GM13977 (cell line): ENCODE measurements at regions not wholly inside any gene's neighbourhood (a gene's known extent, or its start where the extent isn't known, plus 50 kb on each side); places are given as distances from the start of the nearest gene placed in this dataset.

Source experiments
- DNase-seq: peaks from one replicate; pipeline ENCODE4 v3.0.0; 2012; ENCODE audit warnings: low spot score
- in situ Hi-C: fragments of 300-500 bp; cut with MboI; formaldehyde crosslinking; loops from one replicate; pipeline ENCODE4 v1.12.0; 2022; ENCODE audit warnings: low sequenced_read_pairs, low pct_unique_long_range_greater_than_20kb, mixed read lengths, inconsistent platforms; ENCODE audit not compliant: unreplicated experiment
- TF ChIP-seq, protein P1 (sequence below): IDR thresholded peaks from 2 replicates; pipeline ENCODE4 v1.5.1; 2012; ENCODE audit warnings: mild to moderate bottlenecking, control low read depth; ENCODE audit not compliant: insufficient read depth; ENCODE audit errors: extremely low read depth, missing control alignments

DNA sequence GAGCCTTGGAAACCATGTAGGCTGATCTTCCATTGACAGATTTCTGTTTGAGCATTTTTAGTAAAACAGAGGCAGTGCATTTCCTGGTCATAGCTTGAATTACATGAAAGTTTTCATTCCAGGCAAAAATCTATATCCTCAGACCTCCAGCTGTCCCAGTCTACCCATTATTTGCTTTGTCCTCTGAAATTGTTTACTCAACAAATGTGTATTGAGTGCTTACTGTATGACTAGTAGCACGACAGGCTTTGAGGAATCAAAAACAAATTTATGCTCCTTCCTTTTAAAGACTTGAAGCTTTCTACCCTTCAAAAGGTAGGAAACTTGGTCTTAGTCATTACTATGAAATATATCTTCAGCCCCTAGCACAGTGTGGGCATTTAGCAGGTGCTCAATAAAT lies 307.9 kb upstream of the IGFBP7 start:
- in situ Hi-C loops: no loop called here
- TF ChIP-seq, protein P1, sequence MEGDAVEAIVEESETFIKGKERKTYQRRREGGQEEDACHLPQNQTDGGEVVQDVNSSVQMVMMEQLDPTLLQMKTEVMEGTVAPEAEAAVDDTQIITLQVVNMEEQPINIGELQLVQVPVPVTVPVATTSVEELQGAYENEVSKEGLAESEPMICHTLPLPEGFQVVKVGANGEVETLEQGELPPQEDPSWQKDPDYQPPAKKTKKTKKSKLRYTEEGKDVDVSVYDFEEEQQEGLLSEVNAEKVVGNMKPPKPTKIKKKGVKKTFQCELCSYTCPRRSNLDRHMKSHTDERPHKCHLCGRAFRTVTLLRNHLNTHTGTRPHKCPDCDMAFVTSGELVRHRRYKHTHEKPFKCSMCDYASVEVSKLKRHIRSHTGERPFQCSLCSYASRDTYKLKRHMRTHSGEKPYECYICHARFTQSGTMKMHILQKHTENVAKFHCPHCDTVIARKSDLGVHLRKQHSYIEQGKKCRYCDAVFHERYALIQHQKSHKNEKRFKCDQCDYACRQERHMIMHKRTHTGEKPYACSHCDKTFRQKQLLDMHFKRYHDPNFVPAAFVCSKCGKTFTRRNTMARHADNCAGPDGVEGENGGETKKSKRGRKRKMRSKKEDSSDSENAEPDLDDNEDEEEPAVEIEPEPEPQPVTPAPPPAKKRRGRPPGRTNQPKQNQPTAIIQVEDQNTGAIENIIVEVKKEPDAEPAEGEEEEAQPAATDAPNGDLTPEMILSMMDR: no peak

DNA sequence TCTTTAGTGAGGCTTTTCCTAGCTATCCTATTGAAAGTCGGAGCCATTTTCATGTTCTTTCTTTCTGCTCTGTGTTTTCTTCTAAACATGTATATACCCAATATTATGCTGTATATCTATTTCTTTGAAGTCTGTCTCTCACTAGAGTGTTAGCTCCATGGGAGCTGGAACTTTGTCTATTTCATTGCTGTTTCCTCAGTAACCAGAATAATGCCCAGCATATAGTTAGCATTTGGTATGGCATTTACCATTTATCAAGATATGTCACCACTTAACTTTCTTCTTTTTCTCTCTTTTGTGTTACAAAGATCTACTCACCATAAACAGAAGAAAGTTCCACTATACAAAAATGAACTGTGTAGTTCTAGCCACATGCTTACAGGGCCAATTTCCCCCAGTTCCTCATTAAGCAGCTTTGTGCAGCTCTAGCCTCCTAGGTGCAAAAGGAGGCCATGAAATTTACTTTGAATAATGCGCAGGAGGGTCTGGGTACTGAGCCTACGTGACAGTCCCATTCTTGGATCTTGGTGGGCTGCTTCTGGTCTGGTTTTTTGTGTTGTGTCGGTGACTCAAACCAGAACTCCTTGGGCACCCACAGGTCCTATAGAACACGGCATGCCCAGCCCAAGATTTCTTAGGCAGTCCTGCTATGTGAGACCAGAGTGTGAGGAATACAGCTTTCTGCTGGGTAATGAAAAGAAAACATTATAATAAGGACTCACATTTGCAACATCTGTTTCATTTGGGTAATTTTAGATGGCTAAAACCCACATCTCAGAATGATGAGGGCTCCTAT lies 302.3 kb upstream of the IGFBP7 start:
- TF ChIP-seq, protein P1: no peak
- no peak for DNase-seq
- in situ Hi-C loops: no loop called here

More for the DNA sequence above, 307.9 kb upstream of the IGFBP7 start:
- DNase-seq: no peak

DNA sequence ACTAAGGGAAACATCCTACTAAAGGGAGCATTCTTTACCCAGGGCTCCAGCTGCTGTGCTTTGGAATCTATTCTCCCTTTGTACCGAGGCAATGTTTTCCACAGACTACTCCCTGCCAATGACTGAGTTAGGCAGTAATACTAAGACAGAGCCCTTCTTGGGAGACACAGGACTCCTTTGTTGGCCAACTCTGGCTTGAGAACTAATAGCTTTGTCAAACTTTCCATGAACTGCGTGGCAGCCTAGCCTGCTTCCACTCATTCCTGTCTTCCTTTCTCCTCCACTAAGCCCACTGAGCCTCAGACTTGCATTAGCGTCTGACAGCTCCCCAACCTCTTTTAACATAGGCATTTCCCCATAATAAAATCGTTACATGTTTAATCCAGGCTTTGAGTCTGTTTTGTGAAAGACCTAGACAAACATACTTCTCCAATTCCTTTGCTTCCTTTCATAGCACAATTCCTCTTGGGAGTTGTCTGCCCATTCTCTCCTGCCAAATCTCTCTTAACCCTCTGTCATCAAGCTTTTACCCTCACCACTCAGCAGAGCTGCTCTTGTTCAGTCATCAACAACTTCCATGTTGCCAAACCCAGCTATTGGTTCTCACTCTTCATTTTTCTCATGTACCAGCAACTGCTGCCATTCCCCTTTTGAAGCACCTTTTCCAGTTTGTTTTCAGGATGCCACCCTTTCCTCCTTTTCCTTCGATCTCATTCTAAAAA lies 300.3 kb upstream of the IGFBP7 start:
- TF ChIP-seq, protein P1: no peak
- in situ Hi-C loops: no loop called here
- DNase-seq: no peak

DNA sequence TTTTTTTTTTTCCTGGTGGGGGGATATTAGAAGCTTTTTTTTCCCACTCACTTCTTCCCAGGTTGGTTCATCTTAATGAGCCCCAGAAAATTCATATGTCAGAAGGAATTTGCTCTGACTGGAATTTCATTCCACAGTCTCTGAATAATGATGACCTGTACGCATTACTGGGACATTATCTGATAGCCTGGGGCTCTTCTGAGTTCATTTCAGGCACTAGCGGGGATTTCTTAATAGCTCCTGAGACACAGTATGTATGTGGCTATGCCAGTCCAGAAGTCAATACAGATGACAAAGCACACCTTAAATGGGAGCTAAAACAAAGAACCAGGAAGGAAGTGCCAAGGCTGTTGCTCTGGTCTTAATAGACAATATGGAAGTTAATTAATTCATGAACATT lies 295.2 kb upstream of the IGFBP7 start:
- no peak for DNase-seq
- TF ChIP-seq, protein P1: no peak
- in situ Hi-C loops: no loop called here

DNA sequence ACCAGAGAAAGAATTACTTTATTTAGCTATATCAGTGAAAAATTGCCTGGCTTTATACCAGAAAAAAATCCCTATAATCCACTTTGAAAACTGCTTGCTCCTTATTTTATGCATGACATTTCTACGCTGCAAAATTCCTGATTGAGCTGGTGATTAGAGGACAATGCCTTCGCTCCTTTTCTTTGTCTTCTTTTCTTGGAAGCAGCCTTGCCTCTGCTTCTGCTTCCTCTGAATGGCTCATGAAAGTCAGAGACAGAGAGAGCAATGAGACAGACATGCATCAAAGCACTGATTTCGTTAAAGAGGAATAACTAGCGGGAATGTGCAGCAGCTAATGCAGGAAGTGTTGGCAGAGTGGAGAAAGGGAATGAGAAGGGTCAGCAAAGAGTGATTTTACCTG lies 294.3 kb upstream of the IGFBP7 start:
- TF ChIP-seq, protein P1: no peak
- in situ Hi-C loops: no loop called here
- no peak for DNase-seq

DNA sequence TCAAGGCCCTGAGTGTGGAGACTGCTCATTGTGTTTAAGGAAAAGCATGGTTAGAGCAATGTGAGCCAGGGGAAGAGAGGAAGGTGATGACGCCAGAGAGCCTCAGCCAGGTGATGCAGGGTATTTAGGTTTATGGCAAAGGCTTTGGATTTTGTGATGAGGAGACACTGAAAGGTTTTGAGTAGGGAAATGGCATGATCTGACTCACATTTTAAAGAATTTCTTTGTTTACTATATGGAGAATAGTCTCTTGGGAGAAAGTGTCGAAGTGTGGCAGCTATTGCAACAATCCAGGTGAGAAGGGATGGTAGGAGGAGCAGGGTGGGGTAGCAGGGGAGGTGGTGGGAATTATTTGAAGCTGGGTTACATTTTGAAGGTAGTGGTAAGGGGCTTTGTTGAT lies 293.4 kb upstream of the IGFBP7 start:
- TF ChIP-seq, protein P1: no peak
- in situ Hi-C loops: no loop called here
- no peak for DNase-seq
